ENCODE measurements at regions not wholly inside any gene's neighbourhood (a gene's known extent, or its start where the extent isn't known, plus 50 kb on each side); places are given as distances from the start of the nearest gene placed in this dataset.

DNA sequence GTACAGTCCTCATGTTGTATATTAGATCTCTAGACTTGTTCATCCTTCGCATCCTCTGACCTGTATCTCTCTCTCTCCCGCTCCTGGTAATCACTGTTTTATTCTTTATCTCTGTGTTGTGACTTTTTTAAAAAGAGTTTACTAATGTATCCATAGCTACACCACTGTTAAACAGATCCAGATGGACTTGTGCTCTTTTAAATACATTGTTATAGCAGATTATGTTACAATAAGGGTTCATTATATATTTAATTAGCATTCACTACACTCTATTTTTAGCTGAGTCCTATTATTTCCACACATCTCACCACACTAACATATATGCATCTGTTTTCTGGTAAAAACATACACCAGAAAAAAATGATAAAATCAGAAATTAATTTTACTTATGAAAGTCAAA, 90.5 kb downstream of the RBM43 start:
- no peak overlapping the region for H3K27ac Mint-ChIP-seq (ENCODE audit: unreplicated experiment)
- no peaks in the 10 kb centered on the region for H3K4me1 Mint-ChIP-seq (ENCODE audit: low read depth, unreplicated experiment)
- H3K4me3 Mint-ChIP-seq (ENCODE audit: unreplicated experiment): no peak overlapping the region
- TF ChIP-seq, protein P1, sequence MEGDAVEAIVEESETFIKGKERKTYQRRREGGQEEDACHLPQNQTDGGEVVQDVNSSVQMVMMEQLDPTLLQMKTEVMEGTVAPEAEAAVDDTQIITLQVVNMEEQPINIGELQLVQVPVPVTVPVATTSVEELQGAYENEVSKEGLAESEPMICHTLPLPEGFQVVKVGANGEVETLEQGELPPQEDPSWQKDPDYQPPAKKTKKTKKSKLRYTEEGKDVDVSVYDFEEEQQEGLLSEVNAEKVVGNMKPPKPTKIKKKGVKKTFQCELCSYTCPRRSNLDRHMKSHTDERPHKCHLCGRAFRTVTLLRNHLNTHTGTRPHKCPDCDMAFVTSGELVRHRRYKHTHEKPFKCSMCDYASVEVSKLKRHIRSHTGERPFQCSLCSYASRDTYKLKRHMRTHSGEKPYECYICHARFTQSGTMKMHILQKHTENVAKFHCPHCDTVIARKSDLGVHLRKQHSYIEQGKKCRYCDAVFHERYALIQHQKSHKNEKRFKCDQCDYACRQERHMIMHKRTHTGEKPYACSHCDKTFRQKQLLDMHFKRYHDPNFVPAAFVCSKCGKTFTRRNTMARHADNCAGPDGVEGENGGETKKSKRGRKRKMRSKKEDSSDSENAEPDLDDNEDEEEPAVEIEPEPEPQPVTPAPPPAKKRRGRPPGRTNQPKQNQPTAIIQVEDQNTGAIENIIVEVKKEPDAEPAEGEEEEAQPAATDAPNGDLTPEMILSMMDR (IDR thresholded peaks at IDR 0.05; ENCODE audit: partially characterized antibody, unreplicated experiment): no peak
- no peaks in the 10 kb centered on the region for H3K9me3 Mint-ChIP-seq (ENCODE audit: unreplicated experiment)
- no peaks in the 10 kb centered on the region for H3K36me3 Mint-ChIP-seq (ENCODE audit: unreplicated experiment)
- H3K27me3 Mint-ChIP-seq (ENCODE audit: unreplicated experiment): no peaks in the 10 kb centered on the region
- no peak for DNase-seq

DNA sequence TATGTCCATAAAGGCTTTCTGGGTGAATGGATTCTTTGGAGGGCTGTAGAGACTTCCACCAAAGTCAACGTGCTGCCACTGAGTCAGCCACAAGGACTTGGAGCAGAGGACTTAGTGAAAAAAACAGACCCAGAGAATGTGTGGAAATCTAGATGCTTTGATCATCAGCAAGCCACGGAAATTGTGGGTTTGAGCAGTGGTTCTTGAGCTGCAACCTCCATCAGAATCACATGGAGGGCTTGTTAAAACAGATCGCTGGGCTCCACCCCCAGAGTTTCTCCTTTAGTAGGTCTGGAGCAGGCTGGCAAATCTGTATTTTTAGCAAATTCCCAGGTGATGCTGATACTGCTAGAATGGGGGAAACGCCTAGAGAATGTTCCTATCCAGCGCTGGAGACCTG, 95.3 kb downstream of the RBM43 start:
- Mint-ChIP-seq H3K36me3 (ENCODE audit: unreplicated experiment) (no peaks in the 10 kb centered on the region), H3K4me3 (ENCODE audit: unreplicated experiment) (no peak overlapping the region), H3K27ac (ENCODE audit: unreplicated experiment) (no peak overlapping the region), H3K27me3 (ENCODE audit: unreplicated experiment) (no peaks in the 10 kb centered on the region), H3K4me1 (ENCODE audit: low read depth, unreplicated experiment) (no peaks in the 10 kb centered on the region), H3K9me3 (ENCODE audit: unreplicated experiment) (no peaks in the 10 kb centered on the region)
- TF ChIP-seq, protein P1 (IDR thresholded peaks at IDR 0.05; ENCODE audit: partially characterized antibody, unreplicated experiment): no peak
- no peak for DNase-seq

DNA sequence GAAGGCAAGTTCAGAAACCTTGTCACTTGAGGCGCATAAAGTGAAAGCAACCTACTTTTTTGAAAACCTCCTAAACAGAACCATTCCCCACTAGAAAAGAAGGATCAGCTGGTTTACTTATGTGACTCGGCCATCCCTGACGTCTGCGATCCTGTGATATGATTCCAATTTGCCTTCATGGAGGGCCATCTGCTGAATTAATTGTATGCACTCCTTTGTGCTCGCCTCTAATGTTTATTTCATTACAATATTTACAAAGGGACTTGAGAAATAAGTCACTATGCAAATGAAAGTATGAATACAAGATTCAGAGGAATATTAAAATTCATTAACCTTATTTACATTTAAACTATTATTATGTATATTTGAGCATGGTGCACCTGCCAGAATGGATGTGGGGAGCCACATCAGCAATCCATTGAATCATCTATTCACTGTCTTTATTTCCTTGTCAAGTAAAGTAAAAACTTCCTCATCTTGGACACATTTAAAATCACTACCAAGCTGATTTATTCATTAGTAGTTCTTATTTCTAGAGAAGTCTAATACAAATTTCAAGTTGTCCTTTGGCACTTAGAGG, 96.5 kb downstream of the RBM43 start:
- DNase-seq: no peak
- Mint-ChIP-seq H3K4me3 (ENCODE audit: unreplicated experiment) (no peak overlapping the region), H3K36me3 (ENCODE audit: unreplicated experiment) (no peaks in the 10 kb centered on the region), H3K4me1 (ENCODE audit: low read depth, unreplicated experiment) (no peaks in the 10 kb centered on the region), H3K9me3 (ENCODE audit: unreplicated experiment) (no peaks in the 10 kb centered on the region), H3K27me3 (ENCODE audit: unreplicated experiment) (no peaks in the 10 kb centered on the region), H3K27ac (ENCODE audit: unreplicated experiment) (no peak overlapping the region)
- TF ChIP-seq, protein P1 (IDR thresholded peaks at IDR 0.05; ENCODE audit: partially characterized antibody, unreplicated experiment): no peak

DNA sequence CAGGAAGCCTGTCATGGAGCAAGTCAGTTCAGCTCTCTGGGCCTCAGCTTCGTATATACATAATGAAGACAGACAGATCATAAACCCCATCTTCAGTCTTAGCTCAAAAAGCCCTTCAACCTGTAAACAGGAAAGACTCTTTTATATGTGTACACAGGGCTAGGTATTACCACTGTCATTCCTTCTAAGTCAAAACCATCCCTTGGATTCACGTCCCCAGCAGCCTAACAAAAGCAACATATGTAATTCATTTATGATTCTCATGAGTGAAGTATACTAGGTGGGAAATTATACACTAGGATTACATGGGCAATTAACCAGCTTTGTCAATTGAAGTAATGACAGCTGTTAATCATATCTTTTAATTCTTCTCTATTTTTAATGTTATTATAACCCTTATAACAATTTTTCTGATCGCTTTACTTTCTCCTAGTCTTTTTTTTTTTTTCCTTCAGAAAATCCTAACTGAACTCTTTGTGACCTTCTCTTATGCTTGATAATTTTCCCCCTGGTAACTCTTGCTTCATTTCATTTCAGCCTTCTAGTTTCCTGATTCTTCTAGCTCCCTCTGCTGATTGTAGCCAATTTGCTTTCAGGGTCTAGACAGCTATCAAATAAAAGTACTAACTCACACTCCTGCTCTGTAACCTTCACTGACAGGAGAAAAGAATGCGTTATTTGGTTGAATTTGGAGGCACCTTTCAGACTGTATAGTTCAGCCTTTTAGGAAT, 99.7 kb downstream of the RBM43 start:
- Mint-ChIP-seq H3K27me3 (ENCODE audit: unreplicated experiment) (no peaks in the 10 kb centered on the region), H3K36me3 (ENCODE audit: unreplicated experiment) (no peaks in the 10 kb centered on the region), H3K4me3 (ENCODE audit: unreplicated experiment) (no peak overlapping the region), H3K9me3 (ENCODE audit: unreplicated experiment) (no peaks in the 10 kb centered on the region), H3K4me1 (ENCODE audit: low read depth, unreplicated experiment) (no peaks in the 10 kb centered on the region), H3K27ac (ENCODE audit: unreplicated experiment) (no peak overlapping the region)
- no peak for DNase-seq
- TF ChIP-seq, protein P1 (IDR thresholded peaks at IDR 0.05; ENCODE audit: partially characterized antibody, unreplicated experiment): no peak

DNA sequence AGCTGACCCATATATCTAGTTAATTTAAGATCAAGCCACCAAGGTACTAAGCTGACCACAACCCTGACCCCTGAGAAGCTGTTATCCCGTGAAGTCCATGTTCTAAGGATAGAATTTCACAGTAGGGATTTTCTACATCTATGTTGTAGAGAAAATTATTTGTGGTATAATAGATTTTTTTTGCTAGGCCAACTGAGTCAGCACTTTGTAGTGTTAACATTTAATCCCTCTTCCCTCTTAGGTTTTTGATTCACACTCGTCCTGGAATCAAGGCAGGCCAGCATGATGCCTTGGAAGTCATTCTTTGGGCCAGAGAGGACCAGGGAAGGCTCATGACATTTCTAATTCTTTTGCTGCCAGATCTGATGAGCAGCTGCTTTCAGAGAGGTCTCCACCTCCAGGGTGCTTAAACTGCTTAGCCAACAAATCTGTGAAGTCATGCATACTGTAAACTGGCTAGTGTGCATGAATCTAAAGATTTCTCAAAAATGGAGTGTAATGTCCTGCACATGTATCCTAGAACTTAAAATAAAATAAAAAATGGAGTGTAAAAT, 102.5 kb downstream of the RBM43 start:
- peaks cover 2% of the 10 kb centered on the region for H3K27me3 Mint-ChIP-seq (ENCODE audit: unreplicated experiment)
- no peaks in the 10 kb centered on the region for H3K36me3 Mint-ChIP-seq (ENCODE audit: unreplicated experiment)
- no peak overlapping the region for H3K4me3 Mint-ChIP-seq (ENCODE audit: unreplicated experiment)
- no peak for DNase-seq
- TF ChIP-seq, protein P1 (IDR thresholded peaks at IDR 0.05; ENCODE audit: partially characterized antibody, unreplicated experiment): no peak
- H3K27ac Mint-ChIP-seq (ENCODE audit: unreplicated experiment): no peak overlapping the region
- H3K4me1 Mint-ChIP-seq (ENCODE audit: low read depth, unreplicated experiment): no peaks in the 10 kb centered on the region
- no peaks in the 10 kb centered on the region for H3K9me3 Mint-ChIP-seq (ENCODE audit: unreplicated experiment)

Measured in glutamatergic neuron (in vitro differentiated cells).